Fibroblast of the aortic adventitia (primary cell): ENCODE measurements at regions not wholly inside any gene's neighbourhood (a gene's known extent, or its start where the extent isn't known, plus 50 kb on each side); places are given as distances from the start of the nearest gene placed in this dataset.
A peak's percentile ranks its signal among the peaks of the same experiment; 100 is the strongest.

Experiments
- DNase-seq: peaks from one replicate; pipeline ENCODE4 v3.0.0-alpha.2; 2010; ENCODE audit warnings: low read depth
- H3K4me3 ChIP-seq: 2 replicates; pipeline ENCODE4 v1.5.1; 2011; ENCODE audit warnings: low read depth, mild to moderate bottlenecking, control low read depth, low read length, moderate library complexity
- TF ChIP-seq, protein P1 (sequence below): IDR thresholded peaks from 2 replicates; pipeline ENCODE4 v1.5.1; 2011; ENCODE audit warnings: mild to moderate bottlenecking, low read length, control low read depth, inconsistent platforms; ENCODE audit not compliant: insufficient read depth

DNA sequence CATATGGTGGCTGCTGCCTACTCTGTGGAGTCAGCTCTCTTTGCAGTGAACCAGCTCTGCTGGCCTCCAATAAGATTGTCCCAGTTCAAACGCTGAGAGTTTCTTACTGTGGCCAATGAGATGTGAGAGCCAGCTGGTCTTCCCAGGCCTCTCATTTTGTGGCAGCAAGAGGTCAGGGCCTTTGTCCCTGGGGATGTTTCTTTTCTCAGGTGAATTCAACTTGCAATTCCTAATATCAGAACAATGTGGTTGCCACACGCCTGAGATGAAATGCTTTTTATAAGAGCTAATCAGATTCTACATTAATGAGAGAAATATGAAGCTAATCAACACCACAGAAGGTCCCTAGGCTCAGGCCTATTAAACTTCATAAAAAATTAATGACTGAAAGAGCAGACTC is 660.1 kb upstream of the CAMK1G start:
- TF ChIP-seq, protein P1, sequence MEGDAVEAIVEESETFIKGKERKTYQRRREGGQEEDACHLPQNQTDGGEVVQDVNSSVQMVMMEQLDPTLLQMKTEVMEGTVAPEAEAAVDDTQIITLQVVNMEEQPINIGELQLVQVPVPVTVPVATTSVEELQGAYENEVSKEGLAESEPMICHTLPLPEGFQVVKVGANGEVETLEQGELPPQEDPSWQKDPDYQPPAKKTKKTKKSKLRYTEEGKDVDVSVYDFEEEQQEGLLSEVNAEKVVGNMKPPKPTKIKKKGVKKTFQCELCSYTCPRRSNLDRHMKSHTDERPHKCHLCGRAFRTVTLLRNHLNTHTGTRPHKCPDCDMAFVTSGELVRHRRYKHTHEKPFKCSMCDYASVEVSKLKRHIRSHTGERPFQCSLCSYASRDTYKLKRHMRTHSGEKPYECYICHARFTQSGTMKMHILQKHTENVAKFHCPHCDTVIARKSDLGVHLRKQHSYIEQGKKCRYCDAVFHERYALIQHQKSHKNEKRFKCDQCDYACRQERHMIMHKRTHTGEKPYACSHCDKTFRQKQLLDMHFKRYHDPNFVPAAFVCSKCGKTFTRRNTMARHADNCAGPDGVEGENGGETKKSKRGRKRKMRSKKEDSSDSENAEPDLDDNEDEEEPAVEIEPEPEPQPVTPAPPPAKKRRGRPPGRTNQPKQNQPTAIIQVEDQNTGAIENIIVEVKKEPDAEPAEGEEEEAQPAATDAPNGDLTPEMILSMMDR, result no peak
- no peak for DNase-seq
- no peak overlapping the region for H3K4me3 ChIP-seq

DNA sequence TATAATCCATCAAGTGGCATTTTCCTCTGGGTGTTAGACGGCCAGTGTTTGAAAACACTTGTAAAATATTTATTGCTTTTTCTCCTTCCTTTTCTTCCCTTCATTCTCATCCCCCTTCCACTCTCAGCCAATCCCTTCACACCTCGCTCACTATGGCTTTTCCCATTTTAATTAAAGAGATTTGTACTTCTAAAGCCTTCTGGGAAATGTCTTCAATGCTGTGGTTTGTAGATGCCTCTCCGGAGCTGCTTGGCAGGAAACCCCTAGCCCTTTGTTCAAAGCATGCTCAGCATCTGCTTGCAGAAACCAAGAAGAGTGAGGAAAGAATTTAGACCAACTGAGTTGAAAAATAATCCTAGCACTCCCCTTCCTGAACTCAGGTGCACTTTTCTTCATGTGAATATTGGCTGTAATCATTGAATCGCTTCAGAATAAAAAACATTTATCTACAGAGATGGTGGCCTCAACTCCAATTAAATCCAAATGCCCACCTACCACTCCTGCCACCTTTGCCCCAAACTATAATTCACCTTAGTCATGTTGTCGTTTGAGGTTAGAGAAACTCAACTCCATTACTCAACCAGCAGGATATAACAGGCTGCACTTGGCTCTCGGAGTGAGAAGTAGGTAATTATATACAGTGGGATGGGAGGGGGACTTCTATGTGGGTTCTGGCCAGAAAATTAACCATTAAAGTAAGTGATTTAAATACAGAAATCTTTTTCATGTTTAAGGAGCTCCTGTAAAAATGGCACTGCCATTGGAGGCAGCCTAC is 659.4 kb upstream of the CAMK1G start:
- TF ChIP-seq, protein P1, result no peak
- no peak overlapping the region for H3K4me3 ChIP-seq
- DNase-seq, result peak; percentile 38

GRCh38 chr1:208924928-208925327 is 658.6 kb upstream of the CAMK1G start:
- TF ChIP-seq, protein P1, result no peak
- DNase-seq, result no peak
- no peak overlapping the region for H3K4me3 ChIP-seq

- DNase-seq, result peak; percentile 48
- no peak overlapping the region for H3K4me3 ChIP-seq
- TF ChIP-seq, protein P1, result no peak
Observed at GRCh38 chr1:208928349-208929010, 655.0 kb upstream of the CAMK1G start.

- DNase-seq, result peak; percentile 92
- H3K4me3 ChIP-seq, result no peak overlapping the region
- TF ChIP-seq, protein P1, result no peak
Observed at GRCh38 chr1:208929575-208929974, 653.9 kb upstream of the CAMK1G start.

DNA sequence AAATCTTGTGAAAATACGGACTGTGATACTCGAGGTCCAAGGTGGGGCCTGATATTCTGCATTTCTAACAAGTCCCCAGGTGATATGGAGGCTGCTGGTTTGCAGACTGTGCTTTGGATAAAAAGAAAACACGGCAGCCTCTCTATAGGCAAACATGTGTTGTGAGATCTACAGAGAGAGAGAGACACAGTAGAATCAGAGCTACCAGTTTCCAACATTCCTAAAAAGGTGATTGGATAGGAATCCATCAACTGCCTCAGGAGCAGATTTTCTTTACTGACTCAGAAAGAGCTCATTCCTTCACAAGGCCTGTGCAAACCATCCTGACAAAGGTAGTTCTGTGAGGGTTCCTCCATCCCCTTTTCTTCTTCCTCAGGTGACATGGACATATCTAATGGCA is 651.6 kb upstream of the CAMK1G start:
- H3K4me3 ChIP-seq, result no peak overlapping the region
- no peak for DNase-seq
- TF ChIP-seq, protein P1, result no peak
